OCI-LY3 (cell line): ENCODE measurements at regions not wholly inside any gene's neighbourhood (a gene's known extent, or its start where the extent isn't known, plus 50 kb on each side); places are given as distances from the start of the nearest gene placed in this dataset.

ENCODE experiments used
- H2AFZ ChIP-seq: fragments of 200-600, 300-600 bp; shearing (Covaris generic); 2 replicates; pipeline ENCODE4 v1.6.0; 2014; ENCODE audit warnings: antibody characterized with exemption, low read depth, low read length
- H3K27ac ChIP-seq: fragments of 200-600, 300-600 bp; sonication (generic); 2 replicates; pipeline ENCODE4 v1.5.1; 2014; ENCODE audit warnings: mild to moderate bottlenecking, low read length, moderate library complexity, mixed read lengths
- H3K27me3 ChIP-seq: fragments of 200-600, 300-600 bp; sonication (generic); 2 replicates; pipeline ENCODE4 v1.6.1; 2014; ENCODE audit warnings: low read depth, low read length, mixed read lengths
- H3K36me3 ChIP-seq: fragments of 200-600, 300-600 bp; sonication (generic); replicated peaks from 2 replicates; pipeline ENCODE3; 2014; ENCODE audit warnings: low read depth, low read length, mixed read lengths
- H3K4me1 ChIP-seq: fragments of 300-600, 200-600 bp; sonication (generic); 2 replicates; pipeline ENCODE4 v1.6.1; 2014; ENCODE audit warnings: low read length, mixed read lengths
- H3K4me2 ChIP-seq: fragments of 200-600, 300-600 bp; sonication (generic); 2 replicates; pipeline ENCODE4 v1.6.1; 2014; ENCODE audit warnings: low read length, mixed read lengths
- H3K4me3 ChIP-seq: fragments of 300-600, 200-600 bp; sonication (generic); 2 replicates; pipeline ENCODE4 v1.5.1; 2014; ENCODE audit warnings: antibody characterized with exemption, mild to moderate bottlenecking, low read length, moderate library complexity
- H3K79me2 ChIP-seq: fragments of 300-600, 200-600 bp; shearing (Covaris generic); 2 replicates; pipeline ENCODE4 v1.6.1; 2014; ENCODE audit warnings: mild to moderate bottlenecking, low read length, mixed read lengths
- H3K9ac ChIP-seq: fragments of 300-600, 200-600 bp; shearing (Covaris generic); 2 replicates; pipeline ENCODE4 v1.6.0; 2014; ENCODE audit warnings: mild to moderate bottlenecking, low read length, moderate library complexity
- H3K9me3 ChIP-seq: fragments of 200-600, 300-600 bp; shearing (Covaris generic); 2 replicates; pipeline ENCODE4 v1.6.1; 2014; ENCODE audit warnings: low read length, mixed read lengths; ENCODE audit not compliant: insufficient read depth
- H4K20me1 ChIP-seq: fragments of 200-600, 300-600 bp; sonication (generic); 2 replicates; pipeline ENCODE4 v1.6.1; 2016; ENCODE audit warnings: low read length, mixed read lengths; ENCODE audit not compliant: insufficient read depth
- EZH2phosphoT487 ChIP-seq: fragments of 200-600 bp; shearing (Covaris generic); IDR thresholded peaks from 2 replicates; pipeline ENCODE4 v1.6.1; 2018; ENCODE audit warnings: antibody characterized with exemption, mixed run types, low read depth
- TF ChIP-seq, protein P1 (sequence below): fragments of 200-600, 300-600 bp; sonication (generic); IDR thresholded peaks from 2 replicates; pipeline ENCODE4 v1.5.1; 2014; ENCODE audit warnings: antibody characterized with exemption, low read length, low read depth

DNA sequence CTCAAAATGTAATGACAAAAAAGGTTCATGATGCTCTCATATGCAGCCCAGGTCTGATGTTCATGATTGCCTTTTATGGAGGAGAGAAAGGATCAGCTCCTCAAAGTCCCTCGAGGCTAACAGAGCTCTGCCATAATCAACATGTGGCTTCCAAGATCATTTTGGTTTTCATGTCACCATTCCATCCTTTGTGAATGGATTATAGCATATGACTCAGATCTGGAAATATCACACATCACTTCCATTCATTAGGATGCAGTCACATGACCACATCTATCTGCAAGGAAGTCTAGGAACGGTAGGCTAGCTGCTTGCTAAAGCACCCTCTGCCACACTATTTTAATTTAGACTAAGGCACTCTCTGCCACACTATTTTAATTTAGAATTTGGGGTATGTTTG, 77.6 kb downstream of the COX18 start:
- Histone ChIP-seq H3K4me3 (no peak overlapping the region), H3K9ac (no peak overlapping the region), H3K27ac (no peak overlapping the region), H3K79me2 (no peaks in the 10 kb centered on the region), H3K9me3 (no peaks in the 10 kb centered on the region), H3K4me2 (no peak overlapping the region), H4K20me1 (no peaks in the 10 kb centered on the region), H3K27me3 (no peaks in the 10 kb centered on the region), H3K4me1 (no peaks in the 10 kb centered on the region), H2AFZ (no peak overlapping the region), H3K36me3 (no peaks in the 10 kb centered on the region)
- TF ChIP-seq, protein P1, sequence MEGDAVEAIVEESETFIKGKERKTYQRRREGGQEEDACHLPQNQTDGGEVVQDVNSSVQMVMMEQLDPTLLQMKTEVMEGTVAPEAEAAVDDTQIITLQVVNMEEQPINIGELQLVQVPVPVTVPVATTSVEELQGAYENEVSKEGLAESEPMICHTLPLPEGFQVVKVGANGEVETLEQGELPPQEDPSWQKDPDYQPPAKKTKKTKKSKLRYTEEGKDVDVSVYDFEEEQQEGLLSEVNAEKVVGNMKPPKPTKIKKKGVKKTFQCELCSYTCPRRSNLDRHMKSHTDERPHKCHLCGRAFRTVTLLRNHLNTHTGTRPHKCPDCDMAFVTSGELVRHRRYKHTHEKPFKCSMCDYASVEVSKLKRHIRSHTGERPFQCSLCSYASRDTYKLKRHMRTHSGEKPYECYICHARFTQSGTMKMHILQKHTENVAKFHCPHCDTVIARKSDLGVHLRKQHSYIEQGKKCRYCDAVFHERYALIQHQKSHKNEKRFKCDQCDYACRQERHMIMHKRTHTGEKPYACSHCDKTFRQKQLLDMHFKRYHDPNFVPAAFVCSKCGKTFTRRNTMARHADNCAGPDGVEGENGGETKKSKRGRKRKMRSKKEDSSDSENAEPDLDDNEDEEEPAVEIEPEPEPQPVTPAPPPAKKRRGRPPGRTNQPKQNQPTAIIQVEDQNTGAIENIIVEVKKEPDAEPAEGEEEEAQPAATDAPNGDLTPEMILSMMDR = no peak
- TF ChIP-seq EZH2phosphoT487 = no peak

DNA sequence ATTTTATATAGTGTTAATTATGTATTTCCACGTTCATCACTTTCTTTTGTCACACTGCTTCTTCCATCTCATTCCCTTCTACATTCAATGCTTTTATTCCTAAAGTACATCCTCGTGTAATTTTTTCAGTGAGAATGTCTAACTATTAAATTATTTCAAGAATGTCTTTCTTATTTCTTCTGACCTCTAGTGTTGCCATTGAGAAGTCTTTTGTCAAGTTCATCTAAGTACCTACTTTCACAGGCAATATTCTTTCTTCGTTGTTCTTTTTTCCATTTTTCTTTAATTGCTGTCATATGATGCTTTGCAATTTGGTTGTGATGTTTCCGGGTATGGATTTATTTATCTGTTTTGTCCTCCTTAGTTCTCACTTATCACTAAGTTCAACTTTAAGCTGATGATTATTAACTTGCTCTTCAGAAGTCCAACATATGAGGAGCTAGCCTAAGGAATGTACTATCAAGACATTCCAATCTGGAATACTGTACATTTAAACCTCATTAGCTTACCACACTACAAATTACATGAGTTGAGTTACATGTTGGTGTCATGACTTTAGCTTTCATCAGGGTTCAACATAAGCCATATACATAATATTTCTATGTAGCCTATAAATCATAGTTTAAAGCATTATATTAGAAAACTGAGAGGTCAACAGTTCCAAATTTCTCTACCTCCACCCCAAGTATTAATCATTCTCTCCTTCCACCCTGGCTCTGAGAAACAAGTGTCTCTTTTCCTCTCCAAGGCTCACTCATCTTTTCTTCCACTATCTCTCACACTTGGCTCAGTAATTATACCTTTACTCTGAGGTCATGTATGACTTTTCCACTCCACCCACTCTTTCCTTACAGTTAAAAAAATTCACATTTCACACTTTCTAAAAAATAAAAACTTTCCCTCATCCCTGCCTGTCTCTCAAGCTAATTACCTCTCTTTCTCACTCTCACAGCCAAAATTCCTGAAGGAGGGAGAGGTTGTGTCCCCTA, 81.5 kb downstream of the COX18 start:
- H3K27me3 ChIP-seq = no peaks in the 10 kb centered on the region
- no peaks in the 10 kb centered on the region for H3K36me3 ChIP-seq
- TF ChIP-seq EZH2phosphoT487 = no peak
- TF ChIP-seq, protein P1 = no peak
- H3K4me1 ChIP-seq = no peaks in the 10 kb centered on the region
- no peak overlapping the region for H3K27ac ChIP-seq
- no peak overlapping the region for H3K4me3 ChIP-seq
- H3K9ac ChIP-seq = no peak overlapping the region
- H4K20me1 ChIP-seq = no peaks in the 10 kb centered on the region
- no peak overlapping the region for H3K4me2 ChIP-seq
- H2AFZ ChIP-seq = no peak overlapping the region
- H3K79me2 ChIP-seq = no peaks in the 10 kb centered on the region
- H3K9me3 ChIP-seq = no peaks in the 10 kb centered on the region

DNA sequence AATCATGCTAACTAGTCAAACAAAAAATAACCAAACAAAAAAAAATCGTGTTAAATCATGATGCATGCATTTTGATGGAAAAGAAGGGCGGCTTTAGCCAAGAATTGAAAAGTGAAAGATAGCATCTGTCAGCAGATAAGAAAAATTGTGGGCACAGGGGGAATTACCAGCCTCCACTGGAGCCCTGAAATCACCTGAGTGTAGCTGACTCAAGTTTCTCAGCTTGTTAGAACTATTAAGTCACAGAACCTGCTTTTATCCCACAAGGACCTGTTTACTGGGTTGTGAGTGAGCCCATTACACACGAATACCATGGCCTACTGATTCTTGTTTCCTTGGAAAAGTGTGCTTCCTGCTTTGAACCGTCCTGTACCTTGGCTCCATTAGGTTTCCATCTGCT, 85.2 kb downstream of the COX18 start:
- H3K9ac ChIP-seq = no peak overlapping the region
- no peak overlapping the region for H2AFZ ChIP-seq
- no peaks in the 10 kb centered on the region for H4K20me1 ChIP-seq
- no peak overlapping the region for H3K4me2 ChIP-seq
- no peak overlapping the region for H3K4me3 ChIP-seq
- no peaks in the 10 kb centered on the region for H3K9me3 ChIP-seq
- H3K36me3 ChIP-seq = no peaks in the 10 kb centered on the region
- H3K27me3 ChIP-seq = no peaks in the 10 kb centered on the region
- H3K4me1 ChIP-seq = no peaks in the 10 kb centered on the region
- TF ChIP-seq EZH2phosphoT487 = no peak
- TF ChIP-seq, protein P1 = no peak
- no peak overlapping the region for H3K27ac ChIP-seq
- no peaks in the 10 kb centered on the region for H3K79me2 ChIP-seq

DNA sequence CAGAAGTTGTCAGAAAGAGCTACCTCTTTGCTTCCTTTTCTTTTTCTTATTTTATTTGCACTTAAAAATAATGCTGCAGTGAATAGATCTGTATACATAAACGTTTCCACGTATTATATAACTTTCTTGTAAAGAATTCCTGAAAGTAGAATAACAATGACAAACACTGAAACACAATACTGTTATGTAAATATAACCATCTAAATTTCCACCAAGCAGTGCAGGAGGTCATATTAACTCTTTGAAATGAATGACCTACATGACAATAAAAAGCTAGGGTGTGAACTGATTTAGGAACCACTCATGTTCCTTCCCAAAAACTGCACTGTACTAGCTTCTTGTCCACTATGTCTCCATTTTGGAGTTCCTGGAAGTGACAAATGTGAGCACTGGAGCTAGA, 85.8 kb downstream of the COX18 start:
- no peak overlapping the region for H2AFZ ChIP-seq
- H3K27me3 ChIP-seq = no peaks in the 10 kb centered on the region
- H3K4me1 ChIP-seq = no peaks in the 10 kb centered on the region
- H3K36me3 ChIP-seq = no peaks in the 10 kb centered on the region
- H3K4me2 ChIP-seq = no peak overlapping the region
- no peak for TF ChIP-seq EZH2phosphoT487
- TF ChIP-seq, protein P1 = no peak
- H3K27ac ChIP-seq = no peak overlapping the region
- no peaks in the 10 kb centered on the region for H3K79me2 ChIP-seq
- no peaks in the 10 kb centered on the region for H4K20me1 ChIP-seq
- H3K9ac ChIP-seq = no peak overlapping the region
- H3K9me3 ChIP-seq = no peaks in the 10 kb centered on the region
- no peak overlapping the region for H3K4me3 ChIP-seq
